Activated naive CD4-positive, alpha-beta T cell treated with anti-CD3 and anti-CD28 coated beads, Interleukin-2, amount 50 U/mL, for 16 hours (primary cell): ENCODE measurements at regions not wholly inside any gene's neighbourhood (a gene's known extent, or its start where the extent isn't known, plus 50 kb on each side); places are given as distances from the start of the nearest gene placed in this dataset.
"Not testable (repeated sequence)": the region's sequence is repeated elsewhere in the genome, so short reads cannot be mapped to it uniquely, and the experiment has no call there.

Experiments used
- DNase-seq: peaks from one replicate; pipeline ENCODE4 v3.0.0-alpha.2; 2020

GRCh38 chr4:118589471-118590055 is 95.6 kb upstream of the METTL14 start:
- no peak for DNase-seq

- peak; percentile 93 for DNase-seq
Measured at GRCh38 chr4:118591339-118592046, 93.7 kb upstream of the METTL14 start.

GRCh38 chr4:118592289-118592688 is 92.9 kb upstream of the METTL14 start:
- DNase-seq = not testable (repeated sequence)

GRCh38 chr4:118595883-118596282 is 89.3 kb upstream of the METTL14 start:
- not testable (repeated sequence) for DNase-seq

GRCh38 chr4:118625097-118625496 is 60.1 kb upstream of the METTL14 start:
- not testable (repeated sequence) for DNase-seq

- DNase-seq = not testable (repeated sequence)
Measured at GRCh38 chr4:118629697-118630096, 55.5 kb upstream of the METTL14 start.

GRCh38 chr4:118630897-118631296 is 54.3 kb upstream of the METTL14 start:
- not testable (repeated sequence) for DNase-seq

GRCh38 chr4:118631321-118632050 is 53.7 kb upstream of the METTL14 start:
- DNase-seq = not testable (repeated sequence)

- not testable (repeated sequence) for DNase-seq
Measured at GRCh38 chr4:118633476-118633875, 51.7 kb upstream of the METTL14 start.

GRCh38 chr4:118634126-118634875 is 50.9 kb upstream of the METTL14 start:
- not testable (repeated sequence) for DNase-seq
